HK-2 (cell line): ENCODE measurements at regions not wholly inside any gene's neighbourhood (a gene's known extent, or its start where the extent isn't known, plus 50 kb on each side); places are given as distances from the start of the nearest gene placed in this dataset.

Experiments used
- DNase-seq: peaks from one replicate; pipeline ENCODE4 v3.0.0-alpha.2; 2018; ENCODE audit not compliant: unreplicated experiment

DNA sequence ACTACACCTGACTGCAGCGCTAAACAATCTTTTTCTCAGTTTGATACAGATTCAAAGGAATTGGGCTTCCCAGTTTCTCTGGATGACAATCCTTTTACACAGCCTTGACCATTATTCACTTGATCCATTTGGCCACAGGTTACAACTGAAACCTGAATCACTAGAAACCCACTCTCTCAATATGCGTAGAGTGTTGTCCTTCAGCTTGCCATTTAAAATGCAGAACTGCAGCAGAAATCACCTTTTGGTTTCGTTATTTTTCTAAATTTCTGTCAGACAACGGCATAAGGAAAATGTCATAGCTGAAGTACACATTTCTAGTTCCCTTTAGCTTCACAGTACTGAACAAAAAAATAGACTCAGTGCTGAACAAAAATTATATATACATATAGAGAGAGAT lies 255.8 kb upstream of the TENM3 start:
- no peak for DNase-seq

DNA sequence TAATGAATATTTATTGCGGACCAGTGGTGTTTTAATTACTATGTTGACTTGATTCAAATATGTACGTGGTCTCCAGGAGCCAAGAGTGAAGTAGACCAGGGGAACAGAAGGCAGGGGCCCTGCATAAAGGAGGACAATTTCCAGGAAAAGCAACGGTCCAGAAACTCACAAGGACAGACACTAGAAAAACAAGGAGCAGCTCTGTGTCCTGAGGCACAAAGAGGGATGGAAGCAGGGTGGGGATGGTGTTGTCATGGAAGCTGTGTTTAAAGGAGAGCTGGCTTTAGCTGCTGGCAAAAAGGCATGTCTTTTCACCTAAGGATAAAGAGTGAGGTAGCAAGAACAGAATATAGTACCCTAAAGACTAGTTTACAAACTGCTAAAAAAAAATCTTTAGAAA lies 254.1 kb upstream of the TENM3 start:
- DNase-seq: no peak

DNA sequence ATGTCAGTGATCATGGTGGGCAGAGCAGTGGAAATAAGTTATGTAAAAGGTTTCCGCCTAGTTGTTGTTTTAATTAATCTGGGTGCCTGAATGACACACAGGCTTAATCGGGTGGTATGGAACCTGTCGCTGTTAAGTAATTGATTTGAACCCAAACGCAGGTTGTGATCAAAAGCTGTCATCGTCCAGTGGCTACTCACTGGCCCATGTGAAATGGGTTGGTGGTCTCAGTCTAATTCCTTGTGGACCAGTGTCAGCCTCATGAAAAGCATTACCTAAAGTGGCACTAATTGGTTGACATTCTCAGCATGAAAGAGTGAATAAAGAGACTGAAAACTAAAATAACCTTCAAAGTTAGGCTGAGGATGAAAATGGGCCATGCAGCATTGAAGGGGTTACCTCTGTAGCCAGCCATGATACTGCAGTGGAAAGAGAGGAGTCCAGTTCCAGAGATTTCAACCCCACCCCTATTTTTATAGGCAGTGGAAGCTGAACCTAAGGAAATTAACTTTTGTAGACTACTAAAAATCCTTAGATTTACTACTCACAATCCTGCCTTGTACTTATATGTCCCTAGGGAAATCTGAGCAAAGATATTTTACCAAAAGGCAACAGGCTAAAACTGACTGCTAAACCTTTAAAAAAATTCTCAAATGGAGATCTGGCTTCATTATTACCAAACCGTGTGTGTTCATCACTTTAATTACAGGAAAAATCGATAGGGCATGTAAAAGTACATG lies 251.7 kb upstream of the TENM3 start:
- DNase-seq: no peak

DNA sequence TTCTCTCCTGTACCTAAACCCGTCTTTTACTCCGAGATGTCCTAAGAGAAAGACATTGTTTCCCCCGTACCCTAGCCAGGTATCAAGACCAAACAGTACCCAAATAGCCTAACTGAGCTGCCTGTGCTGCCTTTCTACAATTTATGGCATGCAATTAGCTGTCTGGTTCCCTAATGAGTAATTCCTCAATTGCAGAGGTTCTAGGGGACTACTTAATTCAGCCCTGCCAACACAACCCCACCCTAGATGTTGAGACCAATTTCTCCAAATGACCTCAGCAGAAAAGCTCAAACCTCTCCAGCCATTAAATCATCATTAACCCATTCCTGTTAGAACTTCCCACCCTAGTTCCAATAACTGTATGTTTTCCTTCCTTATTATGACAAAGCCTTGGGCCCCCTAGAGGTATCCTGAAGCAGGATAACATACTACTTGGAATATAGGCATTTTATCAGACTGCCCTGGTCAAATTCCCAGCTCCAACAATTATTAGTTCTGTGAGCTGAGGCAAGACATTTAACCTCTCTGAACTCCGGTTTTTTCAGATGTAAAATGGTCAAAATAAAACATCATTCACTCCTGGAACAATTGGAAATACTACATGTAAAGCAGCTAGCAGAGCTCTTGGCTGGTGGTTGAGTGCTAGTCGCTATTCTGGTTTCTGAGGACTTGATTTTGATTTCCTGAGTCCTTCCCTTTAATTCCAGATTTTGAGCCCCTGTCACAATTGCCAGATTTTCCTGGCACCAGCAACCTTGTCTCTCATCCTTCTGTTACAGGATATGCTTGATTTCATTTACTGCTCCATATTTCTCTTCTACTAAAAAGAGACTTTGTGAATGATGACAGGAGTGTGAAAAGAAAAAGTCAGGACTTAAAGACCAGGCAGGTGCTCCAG lies 244.6 kb upstream of the TENM3 start:
- no peak for DNase-seq

DNA sequence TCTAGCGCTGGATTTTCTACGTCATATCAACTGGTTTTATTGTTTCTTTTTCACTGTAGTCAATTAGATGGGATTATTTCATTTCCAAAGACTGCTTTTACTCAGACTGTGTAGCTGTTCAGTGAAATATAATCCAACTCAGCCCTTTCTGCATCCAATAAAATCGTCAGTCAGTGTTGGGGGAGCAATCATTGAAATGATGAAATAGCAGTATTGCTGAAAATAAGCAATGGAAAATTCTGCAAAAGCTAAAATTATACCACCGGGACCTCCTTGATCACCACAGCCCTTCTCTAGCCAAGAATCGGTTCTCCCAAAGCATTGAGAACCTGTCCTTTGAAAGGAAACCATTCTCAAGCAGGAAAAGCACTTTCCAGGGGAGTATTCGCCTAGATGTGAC lies 243.1 kb upstream of the TENM3 start:
- DNase-seq: no peak

DNA sequence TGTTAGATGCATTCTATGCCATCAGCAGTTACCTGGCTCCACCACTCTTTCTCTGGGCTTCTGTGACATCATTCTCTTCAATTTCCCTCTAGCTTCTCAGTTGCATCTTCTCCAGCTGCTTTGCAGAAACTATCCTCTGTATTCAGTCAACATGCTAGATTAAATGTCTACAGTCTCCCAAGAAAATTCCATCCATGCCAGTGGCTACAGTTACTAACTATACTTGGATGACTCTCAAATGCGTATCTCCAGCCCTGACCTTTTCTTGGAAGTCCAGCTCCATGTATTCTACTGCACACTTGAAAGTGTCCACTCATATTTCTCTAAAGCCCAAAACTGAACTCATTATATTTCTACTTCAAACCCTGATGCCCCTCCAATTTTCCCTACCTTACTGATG lies 232.3 kb upstream of the TENM3 start:
- DNase-seq: no peak

DNA sequence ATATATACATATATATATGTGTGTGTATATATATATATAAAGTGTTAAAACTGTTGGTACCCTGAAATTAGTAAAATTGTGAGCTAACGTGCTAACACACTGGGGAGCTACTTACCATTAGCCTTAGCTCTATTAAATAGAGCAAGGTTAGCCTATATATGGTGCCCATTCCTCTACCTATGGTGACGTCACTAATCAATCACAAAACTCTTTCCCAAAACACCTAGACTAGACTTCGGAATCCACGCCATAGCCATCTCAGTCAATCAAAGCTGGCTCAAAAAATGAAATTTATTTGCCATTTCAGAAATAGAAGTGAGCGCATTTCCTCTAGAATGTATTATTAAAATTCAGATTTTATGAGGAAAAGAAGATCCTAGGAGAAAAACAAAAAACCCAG lies 229.0 kb upstream of the TENM3 start:
- DNase-seq: no peak

DNA sequence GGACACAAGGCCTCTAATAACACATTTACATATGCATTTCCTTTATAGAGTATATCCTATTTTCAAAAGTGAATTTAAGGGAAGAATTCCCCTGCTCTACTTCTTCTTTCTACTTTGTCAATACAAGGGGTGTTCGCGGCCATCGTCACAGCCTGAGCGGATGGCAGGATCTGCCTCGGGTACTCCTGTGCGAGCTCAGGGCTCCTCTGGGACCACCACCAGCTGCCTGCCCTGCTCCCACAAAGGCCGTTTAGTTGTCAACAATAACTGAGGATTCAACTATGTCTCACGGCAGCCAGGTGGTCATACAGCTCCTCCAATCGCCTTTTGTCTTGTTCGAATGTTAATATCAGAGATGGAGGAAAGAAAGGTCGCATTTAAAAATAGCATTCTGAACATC lies 228.2 kb upstream of the TENM3 start:
- DNase-seq: no peak

DNA sequence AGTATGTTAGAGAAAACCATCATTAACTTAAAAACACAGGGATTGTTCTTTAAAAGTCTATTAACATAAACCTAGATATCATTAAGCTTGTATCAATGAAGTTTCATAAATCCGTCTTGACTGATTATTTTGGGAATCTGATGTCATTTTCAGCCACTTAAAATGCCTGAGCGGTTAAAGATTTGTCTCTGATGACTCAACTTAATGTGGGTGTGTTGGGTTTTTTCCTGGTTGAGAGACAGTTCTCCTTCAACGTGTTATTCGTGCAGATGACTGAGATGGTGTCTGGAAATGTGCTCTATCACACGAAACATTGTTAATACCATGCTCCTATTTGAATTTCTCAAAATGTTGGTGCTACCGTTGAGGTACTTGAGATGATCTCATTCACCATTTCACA lies 227.3 kb upstream of the TENM3 start:
- no peak for DNase-seq

DNA sequence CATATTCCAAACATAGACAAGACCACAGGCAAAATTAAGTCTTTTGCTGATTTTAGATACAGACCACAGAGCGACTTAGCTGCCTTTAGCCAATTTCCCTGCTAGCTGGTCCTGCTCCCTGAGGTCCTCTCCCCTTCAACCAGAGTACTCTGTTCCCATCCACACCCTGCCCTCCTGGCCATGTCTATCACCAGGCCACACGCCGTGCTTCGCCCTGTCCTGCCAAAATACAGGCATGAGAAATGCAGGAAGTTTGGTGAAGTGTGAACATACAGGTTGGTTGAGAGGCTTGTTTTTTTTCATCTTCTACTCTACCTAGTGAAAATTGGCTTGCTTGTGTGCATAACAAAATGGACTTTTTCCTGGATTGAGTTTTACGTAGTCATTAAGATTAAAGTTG lies 226.2 kb upstream of the TENM3 start:
- DNase-seq: no peak

DNA sequence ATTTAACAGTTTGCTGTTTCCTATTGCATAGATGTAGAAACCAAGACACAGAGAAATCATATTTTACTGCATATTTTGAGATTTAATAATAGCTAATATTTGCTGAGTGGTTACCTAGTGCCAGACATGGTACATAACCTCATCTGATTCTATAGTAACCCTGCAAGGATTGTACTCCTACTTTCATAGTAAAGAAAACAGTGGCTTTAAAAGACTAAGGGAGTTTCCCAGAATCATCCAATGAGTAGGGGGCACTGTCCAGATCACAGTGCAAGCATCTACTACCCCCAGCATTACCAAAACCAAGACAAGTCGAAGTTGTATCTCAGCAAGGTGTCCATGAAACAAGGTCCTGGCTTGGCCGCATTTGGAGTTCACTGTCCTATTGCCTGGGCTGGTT lies 224.5 kb upstream of the TENM3 start:
- DNase-seq: no peak

DNA sequence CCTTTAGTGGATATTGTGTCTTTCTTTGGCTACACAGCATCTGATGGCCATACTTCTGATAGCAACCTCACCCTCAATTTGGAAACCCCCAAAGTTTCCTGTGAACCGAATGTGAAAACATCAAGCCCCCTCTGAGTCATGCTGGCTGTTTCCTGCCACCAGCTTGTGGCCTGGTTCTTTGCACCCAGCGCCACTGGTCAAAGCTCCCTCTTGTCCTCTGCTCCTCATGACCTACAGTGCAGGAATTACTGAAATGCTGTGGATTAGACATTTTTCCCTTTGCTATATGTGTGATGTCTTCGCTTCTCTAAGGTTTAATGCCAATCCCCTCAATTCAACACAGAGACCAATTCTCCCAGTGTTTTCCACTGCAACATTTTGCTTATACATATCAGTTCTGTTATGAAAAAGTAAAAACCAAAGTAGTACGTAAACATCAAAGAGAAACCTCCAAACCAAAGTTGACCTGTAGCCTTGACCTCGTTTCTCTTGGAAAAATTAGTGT lies 224.0 kb upstream of the TENM3 start:
- DNase-seq: no peak

DNA sequence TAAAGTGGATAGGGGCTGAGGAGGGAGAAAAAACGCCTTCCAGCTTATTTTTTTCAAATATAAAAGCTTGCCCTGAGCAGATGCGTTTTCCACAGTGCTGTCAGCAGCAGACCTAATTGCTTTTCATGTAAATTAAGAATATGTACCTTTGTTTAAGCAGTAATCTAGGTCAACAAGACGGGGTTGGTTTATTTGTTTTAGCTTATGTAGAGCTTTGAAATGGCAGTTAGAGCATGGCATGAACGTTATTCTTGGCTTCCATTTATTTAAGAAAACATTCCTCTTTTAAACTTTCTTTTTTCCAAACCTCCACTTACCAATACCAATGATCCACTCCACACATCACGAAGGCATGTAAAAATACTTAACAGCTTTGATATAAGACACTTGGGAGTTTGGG lies 220.3 kb upstream of the TENM3 start:
- no peak for DNase-seq

DNA sequence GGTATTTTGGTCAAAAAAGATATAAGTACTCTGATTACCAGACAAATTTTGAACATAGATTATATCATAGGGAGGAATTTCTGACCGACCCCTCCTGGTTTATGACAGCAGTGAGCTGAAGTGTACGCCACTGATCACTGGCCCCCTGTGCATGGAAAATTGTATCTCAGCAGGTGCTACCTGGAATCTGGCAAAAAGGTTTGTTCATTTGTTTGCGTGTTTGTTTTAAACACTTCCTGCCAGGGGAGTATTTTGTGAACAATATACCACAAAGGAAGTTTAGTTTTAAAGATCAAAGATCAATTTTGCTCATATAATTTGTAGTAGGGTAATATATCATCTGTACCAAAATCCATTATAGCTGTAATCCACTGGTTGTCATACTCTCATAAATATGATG lies 219.7 kb upstream of the TENM3 start:
- no peak for DNase-seq

DNA sequence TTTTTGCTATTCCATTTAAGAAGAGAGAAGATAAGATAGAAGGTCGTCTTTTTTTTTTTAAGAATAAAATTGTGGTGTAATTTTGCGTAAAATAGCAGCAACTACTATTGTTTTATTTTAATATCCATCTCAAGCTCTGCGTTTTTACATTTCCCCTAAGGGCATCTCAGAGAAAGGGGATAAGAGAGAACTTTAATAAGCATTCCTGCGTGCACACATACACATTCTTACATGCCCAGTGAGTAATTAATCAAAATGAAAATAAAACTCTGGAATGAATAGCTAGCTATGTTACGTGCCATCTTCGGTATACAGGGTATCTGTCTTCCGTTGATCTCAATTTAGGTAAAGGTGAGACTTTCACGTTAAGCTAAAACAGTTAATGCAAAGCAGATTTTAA lies 200.3 kb upstream of the TENM3 start:
- no peak for DNase-seq

DNA sequence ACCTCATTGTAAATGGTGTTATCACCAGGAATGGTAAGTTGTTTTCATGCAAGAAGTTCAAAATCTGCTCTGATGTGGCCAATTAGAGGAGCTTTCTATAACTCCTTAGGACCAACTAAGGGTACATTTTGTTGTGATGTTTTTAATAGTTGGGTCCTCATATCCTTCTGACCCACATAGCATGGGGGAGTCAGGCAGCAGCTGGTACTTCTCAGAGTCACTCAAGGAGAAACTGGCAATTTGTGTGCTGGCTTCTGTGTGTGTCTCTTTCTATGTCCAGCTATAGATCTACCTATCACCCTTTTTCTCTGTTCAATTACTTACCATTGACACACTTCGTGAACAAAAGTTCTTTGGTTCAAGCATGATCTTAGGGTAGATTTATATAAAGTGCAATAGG lies 194.3 kb upstream of the TENM3 start:
- DNase-seq: no peak

DNA sequence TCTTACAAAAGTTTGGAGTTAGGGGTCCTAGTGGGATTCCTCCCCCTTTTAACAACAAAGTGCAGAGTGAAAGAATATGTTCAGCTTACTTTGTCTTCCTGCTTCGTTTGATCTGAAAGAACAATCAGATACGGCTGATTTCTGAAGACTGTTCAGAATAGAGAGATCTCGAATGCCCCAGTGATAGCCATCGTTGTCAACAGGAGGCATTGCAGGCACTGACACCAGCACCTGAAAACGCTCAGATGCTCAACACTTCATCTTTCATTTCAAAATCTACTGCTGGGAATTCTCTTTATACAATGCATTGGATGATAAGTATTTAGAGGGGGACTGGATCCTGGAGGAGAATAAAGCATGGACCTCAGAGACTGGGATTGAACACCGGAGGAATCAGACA lies 186.3 kb upstream of the TENM3 start:
- no peak for DNase-seq

DNA sequence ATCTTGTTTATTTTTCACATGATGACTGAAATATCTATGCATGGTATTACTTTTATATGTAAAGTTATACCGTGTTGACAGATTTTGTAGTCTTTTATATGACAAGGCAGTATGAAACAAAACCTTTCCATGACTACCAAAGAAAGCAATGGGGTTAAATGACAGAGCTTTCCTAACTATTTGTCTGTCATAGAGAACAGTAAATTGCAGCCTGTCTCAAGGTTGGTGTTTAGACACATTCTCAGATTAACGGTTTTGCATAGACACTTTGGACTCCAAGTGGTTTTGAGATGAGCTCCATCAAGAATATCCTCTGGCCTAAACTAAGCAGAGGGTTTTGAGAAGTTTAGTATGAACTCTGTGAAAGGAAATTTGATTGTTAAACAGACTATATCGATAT lies 180.7 kb upstream of the TENM3 start:
- DNase-seq: no peak

DNA sequence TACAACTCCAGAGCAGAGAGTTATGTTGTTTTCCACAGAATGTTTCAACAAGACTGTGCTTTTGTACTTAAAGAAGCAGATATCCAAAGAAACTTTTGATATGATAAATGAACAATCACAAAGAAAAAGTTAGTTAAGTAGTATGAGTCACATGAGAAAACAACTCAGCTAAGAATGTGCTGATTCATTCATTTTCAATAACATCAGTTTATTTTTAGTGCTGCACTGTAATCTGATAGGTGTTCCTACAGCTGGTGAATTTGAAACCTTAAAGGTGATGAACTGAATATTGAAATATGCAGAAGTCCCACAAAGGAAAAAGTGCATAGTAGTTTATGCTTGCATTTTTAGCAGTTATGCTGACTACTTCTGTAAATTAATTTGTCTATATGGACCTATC lies 180.3 kb upstream of the TENM3 start:
- no peak for DNase-seq

DNA sequence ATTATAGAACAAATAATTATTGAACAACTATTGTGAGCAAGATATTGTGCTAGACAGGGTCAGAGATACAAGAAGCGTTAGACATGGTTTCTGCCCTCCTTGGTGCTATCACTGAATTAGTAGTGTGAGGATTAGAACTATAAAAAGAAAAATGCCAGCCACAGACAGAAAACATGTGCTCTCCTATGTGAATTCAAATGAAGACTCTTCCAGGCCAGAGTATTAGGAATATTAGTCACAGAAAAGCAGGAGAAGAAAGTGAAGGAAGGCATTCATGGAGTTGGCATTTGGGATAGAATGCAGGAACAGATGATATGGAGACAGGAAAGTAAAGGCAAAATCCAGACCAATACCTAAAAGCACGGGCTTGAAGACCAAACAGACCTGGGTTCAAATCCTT lies 179.6 kb upstream of the TENM3 start:
- no peak for DNase-seq

DNA sequence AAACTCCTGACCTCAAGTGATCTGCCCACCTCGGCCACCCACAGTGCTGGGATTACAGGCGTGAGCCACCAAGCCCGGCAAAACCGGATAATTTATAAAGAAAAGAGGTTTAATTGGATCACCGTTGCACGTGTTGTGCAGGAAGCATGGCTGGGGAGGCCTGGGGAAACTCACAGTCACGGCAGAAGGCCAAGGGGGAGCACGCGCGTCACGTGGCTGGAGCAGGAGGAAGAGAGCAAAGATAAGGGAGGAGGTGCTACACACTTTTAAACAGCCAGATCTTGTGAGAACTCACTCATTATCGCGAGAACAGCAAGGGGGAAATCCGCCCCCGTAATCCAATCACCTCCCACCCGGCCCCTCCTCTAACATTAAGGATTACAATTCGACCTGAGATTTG lies 177.9 kb upstream of the TENM3 start:
- DNase-seq: no peak

DNA sequence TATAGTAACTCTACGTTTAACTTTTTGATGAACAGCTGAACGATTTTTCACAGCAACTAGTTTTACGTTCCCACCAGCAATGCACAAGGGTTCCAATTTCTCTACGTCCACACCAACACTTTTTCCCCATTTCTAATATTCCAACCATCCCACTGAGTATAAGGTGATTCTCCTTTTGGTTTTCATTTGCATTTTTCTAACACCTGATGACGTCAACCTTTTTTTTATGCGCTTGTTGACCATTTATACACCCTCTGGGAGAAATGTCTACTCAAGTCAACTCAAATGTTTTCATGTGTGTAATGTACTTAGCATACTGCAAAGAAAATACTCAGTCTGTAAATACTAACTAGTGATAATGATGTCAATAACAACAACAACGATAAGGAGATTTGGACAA lies 177.2 kb upstream of the TENM3 start:
- no peak for DNase-seq

DNA sequence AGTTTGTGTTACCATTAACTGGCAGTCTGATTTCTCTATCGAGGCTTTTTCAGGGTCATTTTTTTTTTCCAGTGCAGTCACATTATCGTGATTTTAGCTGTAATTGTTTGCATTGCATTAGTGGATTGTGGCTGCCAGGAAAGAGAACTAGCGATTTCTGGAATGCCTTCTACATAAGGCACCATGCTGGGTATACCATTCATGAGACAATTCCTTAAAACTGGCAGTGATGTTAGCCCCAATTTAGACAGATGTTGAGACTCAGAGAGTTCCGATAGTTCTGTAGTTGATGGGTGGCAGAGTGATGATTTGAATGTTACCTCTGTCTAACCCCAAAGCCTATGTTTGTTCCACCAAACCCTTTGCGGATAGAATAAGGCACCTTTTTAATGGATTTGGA lies 175.4 kb upstream of the TENM3 start:
- no peak for DNase-seq
